ENCODE measurements at regions not wholly inside any gene's neighbourhood (a gene's known extent, or its start where the extent isn't known, plus 50 kb on each side); places are given as distances from the start of the nearest gene placed in this dataset.

GRCh38 chr2:106296182-106296815, 102.2 kb upstream of the UXS1 start:
- TF ChIP-seq CTCF (IDR thresholded peaks at IDR 0.05) (no peak), EZH2phosphoT487 (IDR thresholded peaks at IDR 0.05; ENCODE audit: borderline replicate concordance, low read depth) (no peak), GABPA (IDR thresholded peaks at IDR 0.05; ENCODE audit: low read depth) (no peak), RXRA (IDR thresholded peaks at IDR 0.05; ENCODE audit: borderline replicate concordance, low read depth) (no peak), TEAD4 (IDR thresholded peaks at IDR 0.05; ENCODE audit: borderline replicate concordance, insufficient read depth) (no peak), RCOR1 (IDR thresholded peaks at IDR 0.05; ENCODE audit: low read length) (no peak), FOXJ3 (CRISPR knock-in tag; IDR thresholded peaks at IDR 0.05) (no peak)

Measured in SK-N-SH (cell line).